ENCODE measurements at regions not wholly inside any gene's neighbourhood (a gene's known extent, or its start where the extent isn't known, plus 50 kb on each side); places are given as distances from the start of the nearest gene placed in this dataset.

DNA sequence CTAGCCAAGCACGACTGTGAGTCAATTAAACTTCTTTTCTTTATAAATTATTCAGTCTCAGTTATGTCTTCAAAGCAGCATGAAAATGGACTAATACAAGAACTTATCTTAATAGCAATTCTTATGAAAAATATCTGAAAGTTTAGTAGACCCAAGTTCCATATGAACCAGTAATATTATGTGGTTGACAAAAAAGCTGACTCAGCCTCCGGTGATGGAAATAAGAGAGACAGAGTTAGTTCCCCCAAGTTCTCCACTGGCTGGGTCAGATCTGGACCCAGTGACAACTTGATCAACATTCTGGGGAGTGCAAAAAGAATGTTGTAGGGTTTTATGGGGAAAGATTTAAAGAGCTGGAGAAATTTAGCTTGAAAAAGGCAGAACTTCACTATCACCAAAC lies 72.5 kb upstream of the DNAH14 start:
- TF ChIP-seq, protein P1, sequence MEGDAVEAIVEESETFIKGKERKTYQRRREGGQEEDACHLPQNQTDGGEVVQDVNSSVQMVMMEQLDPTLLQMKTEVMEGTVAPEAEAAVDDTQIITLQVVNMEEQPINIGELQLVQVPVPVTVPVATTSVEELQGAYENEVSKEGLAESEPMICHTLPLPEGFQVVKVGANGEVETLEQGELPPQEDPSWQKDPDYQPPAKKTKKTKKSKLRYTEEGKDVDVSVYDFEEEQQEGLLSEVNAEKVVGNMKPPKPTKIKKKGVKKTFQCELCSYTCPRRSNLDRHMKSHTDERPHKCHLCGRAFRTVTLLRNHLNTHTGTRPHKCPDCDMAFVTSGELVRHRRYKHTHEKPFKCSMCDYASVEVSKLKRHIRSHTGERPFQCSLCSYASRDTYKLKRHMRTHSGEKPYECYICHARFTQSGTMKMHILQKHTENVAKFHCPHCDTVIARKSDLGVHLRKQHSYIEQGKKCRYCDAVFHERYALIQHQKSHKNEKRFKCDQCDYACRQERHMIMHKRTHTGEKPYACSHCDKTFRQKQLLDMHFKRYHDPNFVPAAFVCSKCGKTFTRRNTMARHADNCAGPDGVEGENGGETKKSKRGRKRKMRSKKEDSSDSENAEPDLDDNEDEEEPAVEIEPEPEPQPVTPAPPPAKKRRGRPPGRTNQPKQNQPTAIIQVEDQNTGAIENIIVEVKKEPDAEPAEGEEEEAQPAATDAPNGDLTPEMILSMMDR (tag by site-specific recombination; IDR thresholded peaks at IDR 0.05) = no peak
- TF ChIP-seq KLF16 (tag by site-specific recombination; IDR thresholded peaks at IDR 0.05) (no peak), ATF2 (tag by site-specific recombination; IDR thresholded peaks at IDR 0.05; ENCODE audit: low read depth) (no peak), ZBTB49 (tag by site-specific recombination; IDR thresholded peaks at IDR 0.05; ENCODE audit: low read depth) (no peak), ZNF792 (tag by site-specific recombination; IDR thresholded peaks at IDR 0.05) (no peak), ZNF239 (tag by site-specific recombination; IDR thresholded peaks at IDR 0.05) (no peak), ZNF354C (tag by site-specific recombination; IDR thresholded peaks at IDR 0.05; ENCODE audit: borderline replicate concordance, low read depth) (no peak), ZNF175 (tag by site-specific recombination; IDR thresholded peaks at IDR 0.05) (no peak), ZNF24 (tag by site-specific recombination; IDR thresholded peaks at IDR 0.05) (no peak), ZNF10 (tag by site-specific recombination; IDR thresholded peaks at IDR 0.05) (no peak), ZNF785 (tag by site-specific recombination; IDR thresholded peaks at IDR 0.05) (no peak), ZNF510 (tag by site-specific recombination; IDR thresholded peaks at IDR 0.05; ENCODE audit: insufficient replicate concordance) (no peak), SCRT2 (tag by site-specific recombination; IDR thresholded peaks at IDR 0.05) (no peak), ZBTB10 (tag by site-specific recombination; IDR thresholded peaks at IDR 0.05) (no peak)

Data from HEK293 (cell line).